ENCODE measurements at regions not wholly inside any gene's neighbourhood (a gene's known extent, or its start where the extent isn't known, plus 50 kb on each side); places are given as distances from the start of the nearest gene placed in this dataset.

- no peaks in the 10 kb centered on the region for H3K4me1 ChIP-seq (ENCODE audit: insufficient read depth)
- DNase-seq (ENCODE audit: extremely low spot score), result no peak
- H3K27ac ChIP-seq (ENCODE audit: low read depth), result no peak overlapping the region
- H3K36me3 ChIP-seq (ENCODE audit: insufficient read depth), result no peaks in the 10 kb centered on the region
- H3K4me3 ChIP-seq (ENCODE audit: low read depth, low read length), result no peak overlapping the region
These were observed 88.3 kb upstream of the PCDH9 start for GRCh38 chr13:67318398-67318797.

- no peaks in the 10 kb centered on the region for H3K4me1 ChIP-seq (ENCODE audit: insufficient read depth)
- 88% methylated on average over 3 of the region's 3 CpGs for WGBS
- no peaks in the 10 kb centered on the region for H3K36me3 ChIP-seq (ENCODE audit: insufficient read depth)
- H3K27ac ChIP-seq (ENCODE audit: low read depth), result no peak overlapping the region
- DNase-seq (ENCODE audit: extremely low spot score), result no peak
- H3K4me3 ChIP-seq (ENCODE audit: low read depth, low read length), result no peak overlapping the region
These were observed 84.3 kb upstream of the PCDH9 start for GRCh38 chr13:67314405-67314804.

- Histone ChIP-seq H3K27ac (ENCODE audit: low read depth) (no peak overlapping the region), H3K4me3 (ENCODE audit: low read depth, low read length) (no peak overlapping the region), H3K36me3 (ENCODE audit: insufficient read depth) (no peaks in the 10 kb centered on the region), H3K4me1 (ENCODE audit: insufficient read depth) (no peaks in the 10 kb centered on the region)
- 87% methylated on average over 4 of the region's 4 CpGs for WGBS
- DNase-seq (ENCODE audit: extremely low spot score), result no peak
These were observed 78.1 kb upstream of the PCDH9 start for GRCh38 chr13:67308004-67308772.

- H3K36me3 ChIP-seq (ENCODE audit: insufficient read depth), result no peaks in the 10 kb centered on the region
- DNase-seq (ENCODE audit: extremely low spot score), result no peak
- no peaks in the 10 kb centered on the region for H3K4me1 ChIP-seq (ENCODE audit: insufficient read depth)
- no peak overlapping the region for H3K4me3 ChIP-seq (ENCODE audit: low read depth, low read length)
- no peak overlapping the region for H3K27ac ChIP-seq (ENCODE audit: low read depth)
- WGBS, result 81% methylated on average over 1 of the region's 1 CpG
These were observed 76.6 kb upstream of the PCDH9 start for GRCh38 chr13:67306742-67307141.

GRCh38 chr13:67303661-67304333, 73.7 kb upstream of the PCDH9 start:
- DNase-seq (ENCODE audit: extremely low spot score), result no peak
- Histone ChIP-seq H3K36me3 (ENCODE audit: insufficient read depth) (no peaks in the 10 kb centered on the region), H3K4me3 (ENCODE audit: low read depth, low read length) (no peak overlapping the region), H3K27ac (ENCODE audit: low read depth) (no peak overlapping the region), H3K4me1 (ENCODE audit: insufficient read depth) (no peaks in the 10 kb centered on the region)
- 50% methylated on average over 6 of the region's 6 CpGs for WGBS

GRCh38 chr13:67299751-67300150, 69.6 kb upstream of the PCDH9 start:
- no peak overlapping the region for H3K27ac ChIP-seq (ENCODE audit: low read depth)
- 90% methylated on average over 3 of the region's 3 CpGs for WGBS
- no peak for DNase-seq (ENCODE audit: extremely low spot score)
- H3K36me3 ChIP-seq (ENCODE audit: insufficient read depth), result no peaks in the 10 kb centered on the region
- no peak overlapping the region for H3K4me3 ChIP-seq (ENCODE audit: low read depth, low read length)
- H3K4me1 ChIP-seq (ENCODE audit: insufficient read depth), result no peaks in the 10 kb centered on the region

- 85% methylated on average over 1 of the region's 1 CpG for WGBS
These were observed 69.0 kb upstream of the PCDH9 start for GRCh38 chr13:67299072-67299635.

GRCh38 chr13:67298297-67298696, 68.2 kb upstream of the PCDH9 start:
- H3K27ac ChIP-seq (ENCODE audit: low read depth), result no peak overlapping the region
- DNase-seq (ENCODE audit: extremely low spot score), result no peak
- H3K36me3 ChIP-seq (ENCODE audit: insufficient read depth), result no peaks in the 10 kb centered on the region
- no peak overlapping the region for H3K4me3 ChIP-seq (ENCODE audit: low read depth, low read length)
- H3K4me1 ChIP-seq (ENCODE audit: insufficient read depth), result no peaks in the 10 kb centered on the region

More at GRCh38 chr13:67299072-67299635, 69.0 kb upstream of the PCDH9 start:
- DNase-seq (ENCODE audit: extremely low spot score), result no peak
- no peak overlapping the region for H3K27ac ChIP-seq (ENCODE audit: low read depth)
- no peak overlapping the region for H3K4me3 ChIP-seq (ENCODE audit: low read depth, low read length)
- H3K36me3 ChIP-seq (ENCODE audit: insufficient read depth), result no peaks in the 10 kb centered on the region
- H3K4me1 ChIP-seq (ENCODE audit: insufficient read depth), result no peaks in the 10 kb centered on the region

- Histone ChIP-seq H3K4me1 (ENCODE audit: insufficient read depth) (no peaks in the 10 kb centered on the region), H3K36me3 (ENCODE audit: insufficient read depth) (no peaks in the 10 kb centered on the region), H3K27ac (ENCODE audit: low read depth) (no peak overlapping the region), H3K4me3 (ENCODE audit: low read depth, low read length) (no peak overlapping the region)
- 92% methylated on average over 2 of the region's 2 CpGs for WGBS
- no peak for DNase-seq (ENCODE audit: extremely low spot score)
These were observed 66.4 kb upstream of the PCDH9 start for GRCh38 chr13:67296511-67296910.

GRCh38 chr13:67292886-67293285, 62.8 kb upstream of the PCDH9 start:
- 78% methylated on average over 1 of the region's 1 CpG for WGBS
- H3K27ac ChIP-seq (ENCODE audit: low read depth), result no peak overlapping the region
- no peak for DNase-seq (ENCODE audit: extremely low spot score)
- H3K36me3 ChIP-seq (ENCODE audit: insufficient read depth), result no peaks in the 10 kb centered on the region
- no peaks in the 10 kb centered on the region for H3K4me1 ChIP-seq (ENCODE audit: insufficient read depth)
- H3K4me3 ChIP-seq (ENCODE audit: low read depth, low read length), result no peak overlapping the region

- Histone ChIP-seq H3K27ac (ENCODE audit: low read depth) (no peak overlapping the region), H3K4me3 (ENCODE audit: low read depth, low read length) (no peak overlapping the region), H3K36me3 (ENCODE audit: insufficient read depth) (no peaks in the 10 kb centered on the region), H3K4me1 (ENCODE audit: insufficient read depth) (no peaks in the 10 kb centered on the region)
- no peak for DNase-seq (ENCODE audit: extremely low spot score)
- 89% methylated on average over 1 of the region's 1 CpG for WGBS
These were observed 55.5 kb upstream of the PCDH9 start for GRCh38 chr13:67285611-67286010.

GRCh38 chr13:67283637-67284036, 53.5 kb upstream of the PCDH9 start:
- 88% methylated on average over 2 of the region's 2 CpGs for WGBS
- no peak overlapping the region for H3K27ac ChIP-seq (ENCODE audit: low read depth)

GRCh38 chr13:67281466-67281865, 51.3 kb upstream of the PCDH9 start:
- no peak overlapping the region for H3K4me3 ChIP-seq (ENCODE audit: low read depth, low read length)
- no peaks in the 10 kb centered on the region for H3K36me3 ChIP-seq (ENCODE audit: insufficient read depth)
- WGBS, result 43% methylated on average over 2 of the region's 2 CpGs
- no peak for DNase-seq (ENCODE audit: extremely low spot score)
- H3K27ac ChIP-seq (ENCODE audit: low read depth), result no peak overlapping the region
- H3K4me1 ChIP-seq (ENCODE audit: insufficient read depth), result no peaks in the 10 kb centered on the region

More at GRCh38 chr13:67283637-67284036, 53.5 kb upstream of the PCDH9 start:
- Histone ChIP-seq H3K4me1 (ENCODE audit: insufficient read depth) (no peaks in the 10 kb centered on the region), H3K4me3 (ENCODE audit: low read depth, low read length) (no peak overlapping the region), H3K36me3 (ENCODE audit: insufficient read depth) (no peaks in the 10 kb centered on the region)
- no peak for DNase-seq (ENCODE audit: extremely low spot score)

Measured in urinary bladder (tissue), 3 donors.